ENCODE measurements at regions not wholly inside any gene's neighbourhood (a gene's known extent, or its start where the extent isn't known, plus 50 kb on each side); places are given as distances from the start of the nearest gene placed in this dataset.

DNA sequence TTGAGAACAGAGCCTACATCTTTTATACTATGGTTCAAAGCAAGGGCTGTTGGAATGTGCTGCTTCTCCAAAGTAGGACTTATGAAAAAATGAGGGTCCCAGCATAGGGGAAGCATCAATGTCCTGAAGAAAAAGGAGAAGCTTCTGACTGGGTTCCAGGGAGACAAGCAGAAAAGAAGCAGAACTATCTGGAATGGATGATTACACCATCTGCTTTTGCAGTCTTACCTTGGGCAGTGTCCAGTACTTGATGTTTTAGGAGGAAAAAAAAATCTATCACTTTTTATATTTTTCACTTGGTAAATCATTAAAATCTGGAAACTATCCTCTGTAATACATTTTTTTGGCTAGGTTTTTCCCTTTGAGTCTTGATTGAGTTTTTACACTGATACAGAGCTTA is 57.9 kb upstream of the DPH6 start:
- H3K4me2 ChIP-seq (ENCODE audit: extremely low read depth, insufficient read depth, low read length): no peak overlapping the region
- TF ChIP-seq EZH2 (IDR thresholded peaks at IDR 0.05; ENCODE audit: low read length, missing control alignments) (no peak), CTCF (conservative IDR thresholded peaks at IDR 0.05 in 1 of 2, IDR thresholded peaks at IDR 0.05 in 1 of 2; ENCODE audit: low read depth in 1 of 2, low read length in 2 of 2) (no peak)

DNA sequence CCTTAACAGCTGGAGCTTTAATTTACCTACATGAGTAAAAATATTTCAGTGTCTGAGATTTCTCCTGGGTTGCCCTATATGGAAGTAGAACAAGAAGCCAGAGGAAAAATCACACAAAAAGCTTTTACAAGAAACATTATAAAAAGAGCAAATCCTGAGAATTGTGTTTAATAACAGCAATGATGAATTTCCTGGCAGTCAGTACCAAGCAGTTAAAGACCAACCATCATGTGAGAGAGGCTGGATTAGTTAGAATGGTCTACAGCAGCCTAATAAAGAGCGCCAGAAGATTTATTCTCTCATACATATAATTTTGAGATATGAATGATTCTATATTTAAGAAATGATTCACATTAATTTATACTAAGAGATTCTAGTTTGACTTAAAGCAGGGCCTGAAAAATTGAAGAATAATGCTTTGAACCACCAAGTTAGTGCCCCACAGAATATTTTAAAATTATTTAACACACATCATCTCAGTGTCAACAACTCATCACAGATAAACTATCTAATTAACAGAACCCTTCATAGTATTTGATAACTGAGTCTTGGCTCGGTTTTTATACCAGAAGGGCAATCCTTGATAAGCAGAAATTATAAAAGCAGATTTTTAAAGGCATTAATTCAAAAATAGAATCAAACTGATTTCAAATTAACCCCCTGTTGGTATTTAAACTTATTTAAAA is 59.9 kb upstream of the DPH6 start:
- Histone ChIP-seq H2AFZ (ENCODE audit: low read length) (no peak overlapping the region), H3K27me3 (ENCODE audit: control insufficient read depth, insufficient read depth, low read length) (no peaks in the 10 kb centered on the region), H3K79me2 (ENCODE audit: control insufficient read depth, insufficient read depth, low read length) (no peaks in the 10 kb centered on the region), H3K4me3 (replicated peaks in 1 of 4; ENCODE audit: control extremely low read depth in 1 of 4, insufficient read depth in 1 of 4, low read depth in 3 of 4, low read length in 4 of 4) (no peak overlapping the region), H3K9me3 (ENCODE audit: control insufficient read depth, insufficient read depth, low read depth, low read length) (no peaks in the 10 kb centered on the region), H3K4me2 (ENCODE audit: extremely low read depth, insufficient read depth, low read length) (no peak overlapping the region), H3K36me3 (ENCODE audit: control insufficient read depth, insufficient read depth, low read length) (no peaks in the 10 kb centered on the region), H4K20me1 (ENCODE audit: control insufficient read depth, extremely low read depth, insufficient read depth, low read length) (no peaks in the 10 kb centered on the region), H3K9ac (ENCODE audit: insufficient read depth, low read length) (no peak overlapping the region), H3K27ac (ENCODE audit: insufficient read depth, low read length) (no peak overlapping the region), H3K4me1 (ENCODE audit: control insufficient read depth, extremely low read depth, insufficient read depth, low read length) (no peaks in the 10 kb centered on the region)
- no peak for DNase-seq (ENCODE audit: low read depth in 2 of 2)
- TF ChIP-seq EZH2 (IDR thresholded peaks at IDR 0.05; ENCODE audit: low read length, missing control alignments): no peak
- no peak for TF ChIP-seq CTCF (conservative IDR thresholded peaks at IDR 0.05 in 1 of 2, IDR thresholded peaks at IDR 0.05 in 1 of 2; ENCODE audit: low read depth in 1 of 2, low read length in 2 of 2)

More for the DNA sequence above, 57.9 kb upstream of the DPH6 start:
- H3K9ac ChIP-seq (ENCODE audit: insufficient read depth, low read length): no peak overlapping the region
- DNase-seq (ENCODE audit: low read depth in 2 of 2): no peak
- no peak overlapping the region for H3K4me3 ChIP-seq (replicated peaks in 1 of 4; ENCODE audit: control extremely low read depth in 1 of 4, insufficient read depth in 1 of 4, low read depth in 3 of 4, low read length in 4 of 4)
- H3K27me3 ChIP-seq (ENCODE audit: control insufficient read depth, insufficient read depth, low read length): no peaks in the 10 kb centered on the region
- no peaks in the 10 kb centered on the region for H3K4me1 ChIP-seq (ENCODE audit: control insufficient read depth, extremely low read depth, insufficient read depth, low read length)
- H3K79me2 ChIP-seq (ENCODE audit: control insufficient read depth, insufficient read depth, low read length): no peaks in the 10 kb centered on the region
- no peaks in the 10 kb centered on the region for H3K9me3 ChIP-seq (ENCODE audit: control insufficient read depth, insufficient read depth, low read depth, low read length)
- no peak overlapping the region for H3K27ac ChIP-seq (ENCODE audit: insufficient read depth, low read length)
- H3K36me3 ChIP-seq (ENCODE audit: control insufficient read depth, insufficient read depth, low read length): no peaks in the 10 kb centered on the region
- H2AFZ ChIP-seq (ENCODE audit: low read length): no peak overlapping the region
- H4K20me1 ChIP-seq (ENCODE audit: control insufficient read depth, extremely low read depth, insufficient read depth, low read length): no peaks in the 10 kb centered on the region

- H3K27ac ChIP-seq (ENCODE audit: insufficient read depth, low read length): no peak overlapping the region
- no peaks in the 10 kb centered on the region for H4K20me1 ChIP-seq (ENCODE audit: control insufficient read depth, extremely low read depth, insufficient read depth, low read length)
- no peak overlapping the region for H2AFZ ChIP-seq (ENCODE audit: low read length)
- no peak for DNase-seq (ENCODE audit: low read depth in 2 of 2)
- no peaks in the 10 kb centered on the region for H3K9me3 ChIP-seq (ENCODE audit: control insufficient read depth, insufficient read depth, low read depth, low read length)
- no peaks in the 10 kb centered on the region for H3K27me3 ChIP-seq (ENCODE audit: control insufficient read depth, insufficient read depth, low read length)
- H3K4me2 ChIP-seq (ENCODE audit: extremely low read depth, insufficient read depth, low read length): no peak overlapping the region
- H3K4me3 ChIP-seq (replicated peaks in 1 of 4; ENCODE audit: control extremely low read depth in 1 of 4, insufficient read depth in 1 of 4, low read depth in 3 of 4, low read length in 4 of 4): no peak overlapping the region
- H3K79me2 ChIP-seq (ENCODE audit: control insufficient read depth, insufficient read depth, low read length): no peaks in the 10 kb centered on the region
- no peaks in the 10 kb centered on the region for H3K36me3 ChIP-seq (ENCODE audit: control insufficient read depth, insufficient read depth, low read length)
- TF ChIP-seq CTCF (conservative IDR thresholded peaks at IDR 0.05 in 1 of 2, IDR thresholded peaks at IDR 0.05 in 1 of 2; ENCODE audit: low read depth in 1 of 2, low read length in 2 of 2): no peak
- no peak for TF ChIP-seq EZH2 (IDR thresholded peaks at IDR 0.05; ENCODE audit: low read length, missing control alignments)
- H3K9ac ChIP-seq (ENCODE audit: insufficient read depth, low read length): no peak overlapping the region
- H3K4me1 ChIP-seq (ENCODE audit: control insufficient read depth, extremely low read depth, insufficient read depth, low read length): no peaks in the 10 kb centered on the region
These were observed 60.5 kb upstream of the DPH6 start for GRCh38 chr15:35606450-35606779.
